SK-N-SH (cell line): ENCODE measurements at regions not wholly inside any gene's neighbourhood (a gene's known extent, or its start where the extent isn't known, plus 50 kb on each side); places are given as distances from the start of the nearest gene placed in this dataset.

Experiments
- CTCF ChIA-PET: fragments of 300-600, 350-600 bp; formaldehyde crosslinking; extraction: SDS; loops from one replicate; lab custom pipeline; 2021; lab: Yijun Ruan, JAX
- POLR2A ChIA-PET: fragments of 350-600 bp; sonication (Branson Sonifier 250); formaldehyde crosslinking; extraction: SDS; loops from one replicate; lab custom pipeline; 2020; ENCODE audit warnings: antibody characterized with exemption, inconsistent platforms; lab: Yijun Ruan, JAX
- DNase-seq: peaks from one replicate; pipeline ENCODE4 v3.0.0; 2012
- H2AFZ ChIP-seq: fragments of 200-600 bp; sonication (generic); 2 replicates; pipeline ENCODE4 v1.8.1; 2016; ENCODE audit warnings: antibody characterized with exemption, mild to moderate bottlenecking, low read depth
- H3F3A ChIP-seq: fragments of 200-600 bp; sonication (generic); replicated peaks from 2 replicates; pipeline ENCODE3; 2016; ENCODE audit warnings: antibody characterized with exemption, mild to moderate bottlenecking; ENCODE audit not compliant: insufficient read depth
- H3K27ac ChIP-seq, 2 experiments: fragments of 200-500 bp in 1 of 2; fragments of 200-600 bp in 1 of 2; sonication (Bioruptor generic) in 1 of 2; sonication (generic), shearing (Covaris generic) in 1 of 2; 2 replicates each; pipeline versions ENCODE4 v1.5.1 to v1.6.1; 2014 to 2016; ENCODE audit warnings: low read depth in 2 of 2, inconsistent platforms in 1 of 2, low read length in 1 of 2, mild to moderate bottlenecking in 1 of 2, mixed read lengths in 1 of 2
- H3K27me3 ChIP-seq: fragments of 200-600 bp; sonication (generic), shearing (Covaris generic); 2 replicates; pipeline ENCODE4 v1.6.1; 2016; ENCODE audit warnings: mixed run types; ENCODE audit not compliant: insufficient read depth
- H3K36me3 ChIP-seq, 2 experiments: fragments of 200-500 bp in 1 of 2; fragments of 200-600 bp in 1 of 2; sonication (Bioruptor generic) in 1 of 2; sonication (generic) in 1 of 2; replicated peaks in 1 of 2; 2 replicates each; pipeline versions ENCODE3 to v1.5.1; 2014 to 2016; ENCODE audit warnings: low read length in 1 of 2, mild to moderate bottlenecking in 1 of 2; ENCODE audit not compliant: insufficient read depth in 2 of 2, control insufficient read depth in 1 of 2
- H3K4me1 ChIP-seq, 2 experiments: fragments of 200-500 bp in 1 of 2; fragments of 200-600 bp in 1 of 2; sonication (Bioruptor generic) in 1 of 2; sonication (generic), shearing (Covaris generic) in 1 of 2; 2 replicates each; pipeline versions ENCODE4 v1.5.1 to v1.6.1; 2014 to 2016; ENCODE audit warnings: low read depth in 1 of 2, low read length in 1 of 2, mixed run types in 1 of 2; ENCODE audit not compliant: insufficient read depth in 2 of 2, control insufficient read depth in 1 of 2
- H3K4me2 ChIP-seq: fragments of 200-600 bp; sonication (generic), shearing (Covaris generic); 2 replicates; pipeline ENCODE4 v1.6.1; 2017; ENCODE audit warnings: mixed run types
- H3K4me3 ChIP-seq, 2 experiments: fragments of 200-500 bp in 1 of 2; fragments of 200-600 bp in 1 of 2; sonication (Bioruptor generic) in 1 of 2; sonication (generic), shearing (Covaris generic) in 1 of 2; 2 replicates each; pipeline versions ENCODE4 v1.5.1 to v1.8.1; 2014 to 2016; ENCODE audit warnings: low read depth in 2 of 2, inconsistent platforms in 1 of 2, low read length in 1 of 2, mild to moderate bottlenecking in 1 of 2, mixed read lengths in 1 of 2, moderate library complexity in 1 of 2
- H3K79me2 ChIP-seq: fragments of 200-600 bp; sonication (generic); 2 replicates; pipeline ENCODE4 v1.8.1; 2017; ENCODE audit warnings: mild to moderate bottlenecking; ENCODE audit not compliant: insufficient read depth
- H3K9ac ChIP-seq: fragments of 200-600 bp; sonication (generic); 2 replicates; pipeline ENCODE4 v1.6.1; 2017; ENCODE audit warnings: mixed run types
- H3K9me2 ChIP-seq: fragments of 200-600 bp; sonication (generic); 2 replicates; pipeline ENCODE4 v1.6.1; 2017; ENCODE audit warnings: mixed run types
- H3K9me3 ChIP-seq: fragments of 200-600 bp; sonication (generic); 2 replicates; pipeline ENCODE4 v1.6.1; 2017; ENCODE audit warnings: mixed run types, mild to moderate bottlenecking, moderate library complexity
- H4K20me1 ChIP-seq: fragments of 200-600 bp; sonication (generic); 2 replicates; pipeline ENCODE4 v1.6.1; 2017; ENCODE audit warnings: mild to moderate bottlenecking, mixed run types; ENCODE audit not compliant: insufficient read depth
- CHD2 ChIP-seq: fragments of 150-350 bp; IDR thresholded peaks from 2 replicates; pipeline ENCODE4 v1.6.1; 2018; ENCODE audit warnings: low read length; ENCODE audit not compliant: partially characterized antibody
- CTCF ChIP-seq: fragments of 200-600 bp; sonication (generic); IDR thresholded peaks from 2 replicates; pipeline ENCODE4 v1.6.1; 2017; ENCODE audit warnings: antibody characterized with exemption, mild to moderate bottlenecking, moderate library complexity
- ELF1 ChIP-seq: IDR thresholded peaks from 2 replicates; pipeline ENCODE4 v1.4.0; 2012
- FOSL2 ChIP-seq: IDR thresholded peaks from 2 replicates; pipeline ENCODE4 v1.4.0; 2012; ENCODE audit warnings: low read depth, mild to moderate bottlenecking, moderate library complexity, borderline replicate concordance
- FOXM1 ChIP-seq: IDR thresholded peaks from 2 replicates; pipeline ENCODE4 v1.4.0; 2012; ENCODE audit warnings: low read depth, mild to moderate bottlenecking
- GABPA ChIP-seq: IDR thresholded peaks from 2 replicates; pipeline ENCODE4 v1.4.0; 2012; ENCODE audit warnings: low read depth, mild to moderate bottlenecking
- IRF3 ChIP-seq: fragments of 150-350 bp; IDR thresholded peaks from 2 replicates; pipeline ENCODE4 v1.6.1; 2016; ENCODE audit warnings: mild to moderate bottlenecking, low read depth, low read length
- MXI1 ChIP-seq: IDR thresholded peaks from 2 replicates; pipeline ENCODE4 v1.6.1; 2012; ENCODE audit warnings: mild to moderate bottlenecking, low read depth, low read length, improper control_type of control experiment
- NFIC ChIP-seq: IDR thresholded peaks from 2 replicates; pipeline ENCODE4 v1.4.0; 2012; ENCODE audit warnings: borderline replicate concordance
- NRF1 ChIP-seq: IDR thresholded peaks from 2 replicates; pipeline ENCODE4 v1.6.1; 2012; ENCODE audit warnings: low read depth, mild to moderate bottlenecking, low read length
- POLR2AphosphoS5 ChIP-seq: IDR thresholded peaks from 2 replicates; pipeline ENCODE4 v1.6.1; 2012; ENCODE audit warnings: low read depth, low read length
- RCOR1 ChIP-seq: fragments of 150-350 bp; IDR thresholded peaks from 2 replicates; pipeline ENCODE4 v1.6.1; 2017; ENCODE audit warnings: antibody characterized with exemption, low read length
- RFX5 ChIP-seq: IDR thresholded peaks from 2 replicates; pipeline ENCODE4 v1.6.1; 2012; ENCODE audit warnings: mild to moderate bottlenecking, improper control_type of control experiment, low read length
- TAF1 ChIP-seq: IDR thresholded peaks from 2 replicates; pipeline ENCODE4 v1.6.1; 2012; ENCODE audit warnings: low read depth, mild to moderate bottlenecking, low read length, moderate library complexity, borderline replicate concordance
- TEAD4 ChIP-seq: IDR thresholded peaks from 2 replicates; pipeline ENCODE4 v1.4.0; 2012; ENCODE audit warnings: mild to moderate bottlenecking, borderline replicate concordance; ENCODE audit not compliant: insufficient read depth
- YY1 ChIP-seq: IDR thresholded peaks from 2 replicates; pipeline ENCODE4 v1.4.0; 2012; ENCODE audit warnings: low read depth, mild to moderate bottlenecking
- WGBS: methylation state at CpG from one replicate; pipeline ENCODE4 v1.1.6; 2017; ENCODE audit warnings: low lambda C conversion rate; 5-methylcytosine and 5-hydroxymethylcytosine counted together
- TF ChIP-seq, protein P1 (sequence below): fragments of 150-350 bp; IDR thresholded peaks from 2 replicates; pipeline ENCODE4 v1.6.1; 2017; ENCODE audit warnings: antibody characterized with exemption, low read length, low read depth, borderline replicate concordance
- TF ChIP-seq, protein P2 (sequence below): IDR thresholded peaks from 2 replicates; pipeline ENCODE4 v1.4.0; 2012; ENCODE audit warnings: low read depth, borderline replicate concordance
- TF ChIP-seq, protein P3 (sequence below): IDR thresholded peaks from 2 replicates; pipeline ENCODE4 v1.4.0; 2012; ENCODE audit warnings: low read depth, borderline replicate concordance
- TF ChIP-seq, protein P4 (sequence below): IDR thresholded peaks from 2 replicates; pipeline ENCODE4; 2012

DNA sequence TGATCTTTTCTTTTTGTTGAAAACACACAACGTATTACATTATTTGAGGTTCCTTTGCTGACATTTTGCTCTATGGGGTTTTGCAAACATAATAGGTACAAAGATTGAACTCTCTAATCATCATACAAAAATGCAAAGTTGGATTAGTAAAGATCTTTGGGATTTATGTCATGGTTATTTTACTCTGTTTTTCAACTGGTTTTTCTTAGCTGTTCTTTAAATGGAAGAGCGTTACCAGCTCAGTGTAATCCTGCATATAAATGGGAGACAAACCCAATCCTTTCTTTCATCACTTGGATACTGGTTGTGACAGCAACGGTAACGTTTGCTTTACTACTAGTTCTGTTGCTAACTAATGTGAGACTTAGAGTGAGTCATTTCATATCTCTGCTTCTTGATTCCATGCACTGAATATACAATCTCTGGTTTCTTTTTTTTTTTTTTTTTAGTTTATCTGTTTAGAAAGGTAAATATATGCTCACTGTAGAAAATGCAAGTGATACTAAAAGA is 104.9 kb upstream of the NOVA1 start:
- CTCF ChIA-PET, result interaction anchor here (0.7 to 1.2 kb wide), 2 partner anchors 11 to 20 kb away, joined by 3 to 4 read pairs; no protein-coding TSS in a partner anchor
- Histone ChIP-seq H4K20me1 (no peaks in the 10 kb centered on the region), H3K9me2 (no peaks in the 10 kb centered on the region), H3K4me1 (no peaks in the 10 kb centered on the region), H3K9me3 (no peaks in the 10 kb centered on the region), H3K9ac (no peak overlapping the region), H2AFZ (0 out of 2 replicates have a peak overlapping the region, but pooled peaks have one; percentile 19), H3K4me3 (no peak overlapping the region), H3K27ac (no peak overlapping the region), H3K79me2 (no peaks in the 10 kb centered on the region)
- POLR2A ChIA-PET, result no interaction called here
- WGBS, result 6% methylated on average over 4 of the region's 4 CpGs
- DNase-seq, result no peak
- TF ChIP-seq, protein P1, sequence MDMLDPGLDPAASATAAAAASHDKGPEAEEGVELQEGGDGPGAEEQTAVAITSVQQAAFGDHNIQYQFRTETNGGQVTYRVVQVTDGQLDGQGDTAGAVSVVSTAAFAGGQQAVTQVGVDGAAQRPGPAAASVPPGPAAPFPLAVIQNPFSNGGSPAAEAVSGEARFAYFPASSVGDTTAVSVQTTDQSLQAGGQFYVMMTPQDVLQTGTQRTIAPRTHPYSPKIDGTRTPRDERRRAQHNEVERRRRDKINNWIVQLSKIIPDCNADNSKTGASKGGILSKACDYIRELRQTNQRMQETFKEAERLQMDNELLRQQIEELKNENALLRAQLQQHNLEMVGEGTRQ, result no peak
- TF ChIP-seq, protein P2, sequence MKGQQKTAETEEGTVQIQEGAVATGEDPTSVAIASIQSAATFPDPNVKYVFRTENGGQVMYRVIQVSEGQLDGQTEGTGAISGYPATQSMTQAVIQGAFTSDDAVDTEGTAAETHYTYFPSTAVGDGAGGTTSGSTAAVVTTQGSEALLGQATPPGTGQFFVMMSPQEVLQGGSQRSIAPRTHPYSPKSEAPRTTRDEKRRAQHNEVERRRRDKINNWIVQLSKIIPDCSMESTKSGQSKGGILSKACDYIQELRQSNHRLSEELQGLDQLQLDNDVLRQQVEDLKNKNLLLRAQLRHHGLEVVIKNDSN, result no peak
- TF ChIP-seq MXI1, result no peak
- TF ChIP-seq NFIC, result no peak
- TF ChIP-seq, protein P3, sequence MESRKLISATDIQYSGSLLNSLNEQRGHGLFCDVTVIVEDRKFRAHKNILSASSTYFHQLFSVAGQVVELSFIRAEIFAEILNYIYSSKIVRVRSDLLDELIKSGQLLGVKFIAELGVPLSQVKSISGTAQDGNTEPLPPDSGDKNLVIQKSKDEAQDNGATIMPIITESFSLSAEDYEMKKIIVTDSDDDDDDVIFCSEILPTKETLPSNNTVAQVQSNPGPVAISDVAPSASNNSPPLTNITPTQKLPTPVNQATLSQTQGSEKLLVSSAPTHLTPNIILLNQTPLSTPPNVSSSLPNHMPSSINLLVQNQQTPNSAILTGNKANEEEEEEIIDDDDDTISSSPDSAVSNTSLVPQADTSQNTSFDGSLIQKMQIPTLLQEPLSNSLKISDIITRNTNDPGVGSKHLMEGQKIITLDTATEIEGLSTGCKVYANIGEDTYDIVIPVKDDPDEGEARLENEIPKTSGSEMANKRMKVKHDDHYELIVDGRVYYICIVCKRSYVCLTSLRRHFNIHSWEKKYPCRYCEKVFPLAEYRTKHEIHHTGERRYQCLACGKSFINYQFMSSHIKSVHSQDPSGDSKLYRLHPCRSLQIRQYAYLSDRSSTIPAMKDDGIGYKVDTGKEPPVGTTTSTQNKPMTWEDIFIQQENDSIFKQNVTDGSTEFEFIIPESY, result no peak
- no peak for TF ChIP-seq IRF3
- TF ChIP-seq, protein P4, sequence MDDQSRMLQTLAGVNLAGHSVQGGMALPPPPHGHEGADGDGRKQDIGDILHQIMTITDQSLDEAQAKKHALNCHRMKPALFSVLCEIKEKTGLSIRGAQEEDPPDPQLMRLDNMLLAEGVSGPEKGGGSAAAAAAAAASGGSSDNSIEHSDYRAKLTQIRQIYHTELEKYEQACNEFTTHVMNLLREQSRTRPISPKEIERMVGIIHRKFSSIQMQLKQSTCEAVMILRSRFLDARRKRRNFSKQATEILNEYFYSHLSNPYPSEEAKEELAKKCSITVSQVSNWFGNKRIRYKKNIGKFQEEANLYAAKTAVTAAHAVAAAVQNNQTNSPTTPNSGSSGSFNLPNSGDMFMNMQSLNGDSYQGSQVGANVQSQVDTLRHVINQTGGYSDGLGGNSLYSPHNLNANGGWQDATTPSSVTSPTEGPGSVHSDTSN, result no peak
- TF ChIP-seq POLR2AphosphoS5, result no peak
- no peak for TF ChIP-seq RCOR1
- no peak for TF ChIP-seq CTCF
- no peak for TF ChIP-seq TEAD4
- TF ChIP-seq TAF1, result no peak
- TF ChIP-seq ELF1, result no peak
- TF ChIP-seq NRF1, result no peak
- TF ChIP-seq FOXM1, result no peak
- TF ChIP-seq GABPA, result no peak
- no peak for TF ChIP-seq RFX5
- TF ChIP-seq CHD2, result no peak
- TF ChIP-seq YY1, result no peak
- TF ChIP-seq FOSL2, result no peak
- TF ChIP-seq, all 33 proteins: peak for 0
- Histone ChIP-seq H3K36me3 (no peaks in the 10 kb centered on the region), H3K27me3 (no peaks in the 10 kb centered on the region), H3K4me2 (no peak overlapping the region), H3F3A (no peaks in the 10 kb centered on the region)
